A549 (cell line): ENCODE measurements at regions not wholly inside any gene's neighbourhood (a gene's known extent, or its start where the extent isn't known, plus 50 kb on each side); places are given as distances from the start of the nearest gene placed in this dataset.
"Not testable (repeated sequence)": the region's sequence is repeated elsewhere in the genome, so short reads cannot be mapped to it uniquely, and the experiment has no call there.

Source experiments
- CEBPB ChIP-seq, 2 experiments: fragments of >200 bp in 1 of 2; sonication (Bioruptor Twin) in 1 of 2; formaldehyde crosslinking in 1 of 2; IDR thresholded peaks; 2 replicates each; pipeline ENCODE4 v1.6.1; 2012 to 2016
- KDM1A ChIP-seq: fragments of 200-600 bp; sonication (generic); IDR thresholded peaks from 2 replicates; pipeline ENCODE4 v1.6.1; 2016; ENCODE audit warnings: low read depth, mild to moderate bottlenecking
- POLR2A ChIP-seq: IDR thresholded peaks from 2 replicates; pipeline ENCODE4 v1.6.1; 2012; ENCODE audit warnings: mild to moderate bottlenecking, low read length
- TF ChIP-seq, protein P1 (sequence below): fragments of >200 bp; sonication (Bioruptor Twin); formaldehyde crosslinking; IDR thresholded peaks from 3 replicates; pipeline ENCODE4 v1.5.1; 2016

DNA sequence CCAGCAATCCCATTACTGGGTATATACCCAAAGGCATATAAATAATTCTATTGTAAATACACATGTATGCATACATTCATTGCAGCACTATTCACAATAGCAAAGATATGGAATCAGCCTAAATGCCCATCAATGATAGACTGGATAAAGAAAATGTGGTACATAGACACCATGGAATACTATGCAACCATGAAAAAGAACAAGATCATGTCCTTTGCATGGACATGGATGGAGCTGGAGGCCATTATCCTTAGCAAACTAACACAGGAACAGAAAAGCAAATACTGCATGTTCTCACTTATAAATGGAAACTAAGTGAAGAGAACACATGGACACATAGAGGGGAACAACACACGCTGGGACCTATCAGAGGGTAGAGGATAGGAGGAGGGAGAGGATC lies 51.3 kb upstream of the CASK start:
- TF ChIP-seq, protein P1, sequence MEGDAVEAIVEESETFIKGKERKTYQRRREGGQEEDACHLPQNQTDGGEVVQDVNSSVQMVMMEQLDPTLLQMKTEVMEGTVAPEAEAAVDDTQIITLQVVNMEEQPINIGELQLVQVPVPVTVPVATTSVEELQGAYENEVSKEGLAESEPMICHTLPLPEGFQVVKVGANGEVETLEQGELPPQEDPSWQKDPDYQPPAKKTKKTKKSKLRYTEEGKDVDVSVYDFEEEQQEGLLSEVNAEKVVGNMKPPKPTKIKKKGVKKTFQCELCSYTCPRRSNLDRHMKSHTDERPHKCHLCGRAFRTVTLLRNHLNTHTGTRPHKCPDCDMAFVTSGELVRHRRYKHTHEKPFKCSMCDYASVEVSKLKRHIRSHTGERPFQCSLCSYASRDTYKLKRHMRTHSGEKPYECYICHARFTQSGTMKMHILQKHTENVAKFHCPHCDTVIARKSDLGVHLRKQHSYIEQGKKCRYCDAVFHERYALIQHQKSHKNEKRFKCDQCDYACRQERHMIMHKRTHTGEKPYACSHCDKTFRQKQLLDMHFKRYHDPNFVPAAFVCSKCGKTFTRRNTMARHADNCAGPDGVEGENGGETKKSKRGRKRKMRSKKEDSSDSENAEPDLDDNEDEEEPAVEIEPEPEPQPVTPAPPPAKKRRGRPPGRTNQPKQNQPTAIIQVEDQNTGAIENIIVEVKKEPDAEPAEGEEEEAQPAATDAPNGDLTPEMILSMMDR, result not testable (repeated sequence)
- not testable (repeated sequence) for TF ChIP-seq POLR2A; KDM1A; CEBPB (IDR thresholded peaks at IDR 0.05)
